Pulmonary artery endothelial cell (primary cell): ENCODE measurements at regions not wholly inside any gene's neighbourhood (a gene's known extent, or its start where the extent isn't known, plus 50 kb on each side); places are given as distances from the start of the nearest gene placed in this dataset.
"Not testable (repeated sequence)": the region's sequence is repeated elsewhere in the genome, so short reads cannot be mapped to it uniquely, and the experiment has no call there.

Experiments
- DNase-seq: peaks from one replicate; pipeline ENCODE4 v3.0.0-alpha.2; 2011; ENCODE audit warnings: low read depth, low spot score

DNA sequence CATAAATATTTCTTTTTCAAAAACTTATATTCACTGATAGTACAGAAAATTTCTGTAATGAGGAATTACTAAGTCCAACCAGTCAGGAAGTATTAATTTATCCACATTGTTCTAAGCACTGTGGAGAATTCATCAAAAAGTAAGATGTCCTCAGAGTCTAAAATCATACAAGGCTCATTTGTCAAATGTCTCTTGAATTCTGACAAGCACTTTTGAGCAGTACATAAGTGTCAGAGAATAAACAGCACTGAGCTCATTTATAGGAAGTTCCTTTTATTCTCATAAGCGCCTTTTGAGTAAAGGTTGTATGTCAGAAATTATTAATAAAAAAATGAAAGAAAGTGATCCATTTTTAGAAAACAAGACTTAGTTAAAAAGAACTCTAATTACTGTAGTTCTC is 523.2 kb upstream of the EPHA5 start:
- DNase-seq, result no peak

DNA sequence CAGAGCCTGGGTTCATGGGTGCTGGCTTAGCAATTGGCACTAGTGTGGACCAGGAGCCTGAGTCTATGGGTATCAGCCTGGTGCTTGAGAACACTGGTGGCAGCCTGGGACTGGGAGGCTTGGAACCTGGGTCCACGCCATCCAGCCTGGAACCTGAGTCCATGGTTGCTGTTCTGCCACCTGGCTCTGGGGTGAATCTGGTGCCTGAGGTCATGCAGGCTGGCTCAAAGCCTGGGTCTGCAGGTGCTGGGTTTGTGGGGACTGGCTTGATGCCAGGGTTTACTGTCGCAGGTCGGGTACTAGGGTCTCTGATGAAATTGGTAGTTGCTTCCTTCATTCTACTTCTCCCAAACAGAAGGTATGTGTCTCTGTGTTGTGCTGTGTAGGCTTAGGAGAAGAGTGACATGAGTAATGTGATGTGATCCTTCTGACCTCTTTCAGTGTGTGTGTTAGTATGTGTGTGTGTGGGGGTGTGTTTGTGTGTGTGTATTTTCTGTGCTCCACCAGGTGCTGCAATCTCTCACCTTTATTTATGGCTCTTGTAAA is 517.0 kb upstream of the EPHA5 start:
- DNase-seq, result no peak

- DNase-seq, result no peak
Observed at GRCh38 chr4:66186095-66186494, 515.8 kb upstream of the EPHA5 start.

- DNase-seq, result no peak
Observed at GRCh38 chr4:66182636-66183035, 512.3 kb upstream of the EPHA5 start.

GRCh38 chr4:66178906-66179305 is 508.6 kb upstream of the EPHA5 start:
- DNase-seq, result no peak

- DNase-seq, result no peak
Observed at GRCh38 chr4:66169341-66169740, 499.1 kb upstream of the EPHA5 start.

GRCh38 chr4:66164869-66165268 is 494.6 kb upstream of the EPHA5 start:
- DNase-seq, result no peak

DNA sequence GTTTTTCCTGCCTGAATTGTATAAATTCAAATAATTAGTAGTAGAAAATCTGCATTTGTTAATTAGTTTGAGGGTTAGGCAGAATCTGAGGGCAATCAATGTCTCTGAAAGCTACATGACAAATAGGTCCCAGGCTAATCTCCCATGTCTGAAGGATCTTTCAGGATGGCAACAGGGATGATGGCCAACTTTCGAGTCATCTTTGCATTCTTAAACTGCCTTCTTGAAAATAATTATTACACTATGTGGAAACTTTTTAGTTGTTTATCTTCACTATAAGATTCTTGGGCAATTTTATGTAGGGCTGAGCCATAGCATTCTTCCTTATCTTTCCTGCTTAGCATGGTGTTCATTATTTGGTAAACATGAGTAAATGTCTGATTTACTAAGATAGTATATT is 490.3 kb upstream of the EPHA5 start:
- DNase-seq, result no peak

DNA sequence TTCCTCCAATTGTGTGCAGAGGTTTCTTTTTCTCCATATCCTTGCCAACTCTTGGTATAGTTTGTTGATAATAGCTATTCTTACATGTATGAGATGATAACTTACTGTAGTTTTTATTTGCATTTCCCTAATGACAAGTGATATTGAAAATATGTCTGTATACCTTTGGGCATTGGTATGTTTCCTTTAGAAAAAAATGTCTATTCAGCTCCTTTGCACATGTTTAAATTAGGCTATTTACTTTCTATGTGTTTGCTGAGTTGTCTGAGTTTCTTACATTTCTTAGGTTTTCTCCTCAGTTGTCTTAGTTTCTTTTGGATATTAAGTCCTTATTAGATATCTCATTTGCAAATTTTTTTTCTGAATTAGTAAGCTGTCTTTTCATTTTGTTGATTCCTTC is 487.3 kb upstream of the EPHA5 start:
- DNase-seq, result no peak

DNA sequence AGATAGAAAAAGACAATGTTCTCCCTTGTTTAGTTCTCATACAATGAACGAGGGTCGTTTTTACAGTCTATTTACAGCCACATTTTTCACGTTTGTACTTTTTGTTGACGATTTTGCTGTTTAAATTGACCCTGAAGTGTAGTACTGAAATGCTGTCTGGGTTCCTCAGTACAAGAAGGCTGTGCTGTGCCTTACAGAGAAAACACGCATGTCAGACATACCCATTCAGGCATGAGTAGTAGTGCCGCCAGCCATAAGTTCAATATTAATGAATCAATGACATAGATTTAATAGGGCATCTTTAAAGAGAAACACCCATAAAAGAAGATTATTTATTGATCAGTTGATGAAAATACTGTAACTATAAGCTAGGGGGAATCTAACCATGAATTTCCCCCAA is 459.8 kb upstream of the EPHA5 start:
- no peak for DNase-seq

- no peak for DNase-seq
Observed at GRCh38 chr4:66123831-66124413, 453.6 kb upstream of the EPHA5 start.

DNA sequence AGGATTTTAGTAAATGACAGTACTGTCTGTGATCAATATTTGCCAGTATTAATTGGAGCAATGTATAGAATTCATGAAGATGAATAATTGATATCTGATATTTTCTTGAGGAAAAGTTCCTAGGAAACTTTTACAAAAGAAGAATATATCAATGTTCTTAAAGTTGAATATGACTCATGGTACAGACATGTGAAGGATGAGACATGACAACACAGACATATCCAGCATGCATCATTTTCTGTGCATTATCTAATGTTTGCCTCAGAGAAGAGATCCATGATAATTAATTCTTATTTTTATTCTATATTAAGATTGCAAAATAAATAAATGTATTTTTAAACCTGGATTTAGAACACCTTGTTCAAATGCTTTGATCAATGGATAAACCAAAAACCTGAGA is 452.9 kb upstream of the EPHA5 start:
- no peak for DNase-seq

DNA sequence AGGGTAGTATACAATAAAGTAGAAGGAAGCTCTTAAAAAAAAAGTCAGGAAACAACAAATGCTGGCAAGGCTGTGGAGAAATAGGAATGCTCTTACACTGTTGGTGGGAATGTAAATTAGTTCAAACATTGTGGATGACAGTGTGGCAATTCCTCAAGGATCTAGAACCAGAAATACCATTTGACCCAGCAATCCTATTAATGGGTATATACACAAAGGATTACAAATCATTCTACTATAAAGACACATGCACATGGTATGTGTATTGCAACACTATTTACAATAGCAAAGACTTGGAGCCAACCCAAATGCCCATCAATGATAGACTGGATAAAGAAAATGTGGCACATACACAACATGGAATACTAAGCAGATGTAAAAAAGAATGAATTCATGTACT is 444.9 kb upstream of the EPHA5 start:
- not testable (repeated sequence) for DNase-seq

DNA sequence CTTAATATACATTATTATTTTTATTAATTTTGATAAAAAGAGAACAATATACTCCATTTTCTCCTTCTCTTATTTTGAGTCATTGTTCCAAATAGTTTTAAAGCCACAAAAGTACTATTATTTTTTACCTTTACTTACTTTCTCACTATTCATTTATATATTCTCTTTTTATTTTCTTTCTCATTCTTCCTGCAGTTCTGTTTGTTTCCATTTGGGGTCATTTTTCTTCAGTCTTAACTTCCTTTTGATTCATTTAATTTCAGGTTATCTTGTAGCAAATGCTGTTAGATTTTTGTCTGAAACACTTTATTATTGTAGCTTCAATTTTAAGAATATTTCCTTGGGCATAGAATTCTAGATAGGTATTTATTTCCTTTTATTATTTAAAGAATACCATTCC is 438.6 kb upstream of the EPHA5 start:
- DNase-seq, result no peak

- no peak for DNase-seq
Observed at GRCh38 chr4:66097218-66097617, 426.9 kb upstream of the EPHA5 start.

- DNase-seq, result no peak
Observed at GRCh38 chr4:66095065-66095464, 424.8 kb upstream of the EPHA5 start.

DNA sequence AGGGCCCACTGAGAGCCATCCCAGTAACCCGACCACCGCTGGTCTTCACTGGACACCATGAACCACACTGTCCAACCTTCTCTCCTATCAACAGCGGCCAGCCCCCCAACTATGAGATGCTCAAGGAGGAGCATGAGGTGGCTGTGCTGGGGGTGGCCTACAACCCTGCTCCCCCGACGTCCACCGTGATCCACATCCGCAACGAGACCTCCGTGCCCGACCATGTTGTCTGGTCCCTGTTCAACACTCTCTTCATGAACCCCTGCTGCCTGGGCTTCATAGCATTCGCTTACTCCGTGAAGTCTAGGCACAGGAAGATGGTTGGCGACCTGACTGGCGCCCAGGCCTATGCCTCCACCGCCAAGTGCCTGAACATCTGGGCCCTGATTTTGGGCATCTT is 423.8 kb upstream of the EPHA5 start:
- DNase-seq, result no peak

GRCh38 chr4:66091786-66092185 is 421.5 kb upstream of the EPHA5 start:
- no peak for DNase-seq

- DNase-seq, result no peak
Observed at GRCh38 chr4:66073961-66074360, 403.7 kb upstream of the EPHA5 start.

DNA sequence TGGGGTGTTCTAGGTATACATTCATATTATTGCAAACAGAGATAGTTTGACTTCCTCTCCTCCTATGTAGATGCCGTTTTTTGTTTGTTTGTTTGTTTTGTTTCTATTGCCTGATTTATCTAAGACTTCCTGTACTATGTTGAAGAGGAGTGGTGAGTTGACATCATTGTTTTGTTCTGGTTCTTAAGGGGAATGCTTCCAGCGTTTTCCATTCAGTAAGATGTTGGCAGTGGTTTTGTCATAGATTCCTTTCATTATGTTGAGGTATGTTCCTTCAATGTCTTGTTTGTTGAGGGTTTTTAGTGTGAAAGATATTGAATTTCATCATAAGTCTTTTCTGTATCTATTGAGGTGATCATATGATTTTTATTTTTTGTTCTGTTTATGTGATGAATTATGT is 401.6 kb upstream of the EPHA5 start:
- no peak for DNase-seq

GRCh38 chr4:66062921-66063320 is 392.6 kb upstream of the EPHA5 start:
- no peak for DNase-seq

GRCh38 chr4:66062044-66062443 is 391.8 kb upstream of the EPHA5 start:
- no peak for DNase-seq

DNA sequence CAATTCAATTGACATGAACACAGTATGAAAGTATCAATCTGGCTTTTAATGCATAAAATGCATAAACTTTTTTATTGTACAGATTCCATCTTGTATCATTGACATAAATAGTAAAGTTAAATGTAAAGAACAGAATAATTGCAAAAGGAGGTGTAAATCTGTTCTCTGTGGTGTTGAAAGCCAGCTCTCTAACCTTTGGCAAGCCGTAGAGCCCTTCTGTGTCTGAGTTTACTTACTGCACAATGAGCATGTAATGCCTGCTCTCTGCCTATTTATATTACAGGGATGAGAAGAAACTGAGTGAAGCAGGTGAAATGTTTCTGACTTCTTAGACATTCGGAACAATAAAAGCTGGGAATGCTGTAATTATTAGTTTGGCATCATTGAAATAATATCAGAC is 389.3 kb upstream of the EPHA5 start:
- no peak for DNase-seq

GRCh38 chr4:66059136-66059535 is 388.8 kb upstream of the EPHA5 start:
- DNase-seq, result no peak
